ENCODE measurements at regions not wholly inside any gene's neighbourhood (a gene's known extent, or its start where the extent isn't known, plus 50 kb on each side); places are given as distances from the start of the nearest gene placed in this dataset.
"Not testable (repeated sequence)": the region's sequence is repeated elsewhere in the genome, so short reads cannot be mapped to it uniquely, and the experiment has no call there.

DNA sequence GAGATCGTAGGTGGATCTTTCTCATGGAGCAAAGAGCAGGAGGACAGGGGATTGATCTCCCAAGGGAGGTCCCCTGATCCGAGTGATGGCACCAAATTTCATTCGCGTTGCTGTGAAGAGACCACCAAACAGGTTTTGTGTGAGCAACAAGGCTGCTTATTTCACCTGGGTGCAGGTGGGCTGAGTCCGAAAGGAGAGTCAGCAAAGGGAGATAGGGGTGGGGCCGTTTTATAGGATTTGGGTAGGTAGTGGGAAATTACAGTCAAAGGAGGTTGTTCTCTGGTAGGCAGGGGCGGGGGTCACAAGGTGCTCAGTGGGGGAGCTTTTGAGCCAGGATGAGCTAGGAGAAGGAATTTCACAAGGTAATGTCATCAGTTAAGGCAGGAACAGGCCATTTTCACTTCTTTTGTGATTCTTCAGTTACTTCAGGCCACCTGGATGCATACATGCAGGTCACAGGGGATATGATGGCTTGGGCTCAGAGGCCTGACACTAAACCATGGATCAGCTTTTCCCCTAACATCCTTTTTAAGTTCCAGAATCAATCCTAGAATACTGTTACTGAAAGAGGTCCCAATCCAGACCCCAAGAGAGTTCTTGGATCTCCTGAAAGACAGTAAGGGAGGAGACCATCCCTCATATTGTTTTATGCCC, 110.6 kb upstream of the PPM1J start:
- not testable (repeated sequence) for TF ChIP-seq POLR2A (IDR thresholded peaks at IDR 0.05)
- TF ChIP-seq, protein P1, sequence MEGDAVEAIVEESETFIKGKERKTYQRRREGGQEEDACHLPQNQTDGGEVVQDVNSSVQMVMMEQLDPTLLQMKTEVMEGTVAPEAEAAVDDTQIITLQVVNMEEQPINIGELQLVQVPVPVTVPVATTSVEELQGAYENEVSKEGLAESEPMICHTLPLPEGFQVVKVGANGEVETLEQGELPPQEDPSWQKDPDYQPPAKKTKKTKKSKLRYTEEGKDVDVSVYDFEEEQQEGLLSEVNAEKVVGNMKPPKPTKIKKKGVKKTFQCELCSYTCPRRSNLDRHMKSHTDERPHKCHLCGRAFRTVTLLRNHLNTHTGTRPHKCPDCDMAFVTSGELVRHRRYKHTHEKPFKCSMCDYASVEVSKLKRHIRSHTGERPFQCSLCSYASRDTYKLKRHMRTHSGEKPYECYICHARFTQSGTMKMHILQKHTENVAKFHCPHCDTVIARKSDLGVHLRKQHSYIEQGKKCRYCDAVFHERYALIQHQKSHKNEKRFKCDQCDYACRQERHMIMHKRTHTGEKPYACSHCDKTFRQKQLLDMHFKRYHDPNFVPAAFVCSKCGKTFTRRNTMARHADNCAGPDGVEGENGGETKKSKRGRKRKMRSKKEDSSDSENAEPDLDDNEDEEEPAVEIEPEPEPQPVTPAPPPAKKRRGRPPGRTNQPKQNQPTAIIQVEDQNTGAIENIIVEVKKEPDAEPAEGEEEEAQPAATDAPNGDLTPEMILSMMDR (IDR thresholded peaks at IDR 0.05) = not testable (repeated sequence)

Data from thyroid gland (tissue), 4 donors.